HG03025 (cell line): ENCODE measurements at regions not wholly inside any gene's neighbourhood (a gene's known extent, or its start where the extent isn't known, plus 50 kb on each side); places are given as distances from the start of the nearest gene placed in this dataset.
"Not testable (repeated sequence)": the region's sequence is repeated elsewhere in the genome, so short reads cannot be mapped to it uniquely, and the experiment has no call there.

Source experiments
- ATAC-seq: cut with Tn5 transposase; IDR thresholded peaks from one replicate; pipeline ENCODE4 v1.9.1; 2021; ENCODE audit warnings: mild to moderate bottlenecking, moderate library complexity; ENCODE audit not compliant: unreplicated experiment, low FRiP score

- ATAC-seq, result not testable (repeated sequence)
Observed at GRCh38 chr5:96184510-96184909, 222.9 kb upstream of the ELL2 start.

- no peak for ATAC-seq
Observed at GRCh38 chr5:96180684-96181435, 219.2 kb upstream of the ELL2 start.

- no peak for ATAC-seq
Observed at GRCh38 chr5:96177303-96177869, 215.7 kb upstream of the ELL2 start.

GRCh38 chr5:96176022-96176421 lies 214.4 kb upstream of the ELL2 start:
- ATAC-seq, result no peak

GRCh38 chr5:96175090-96175489 lies 213.4 kb upstream of the ELL2 start:
- ATAC-seq, result no peak

- no peak for ATAC-seq
Observed at GRCh38 chr5:96173366-96173765, 211.7 kb upstream of the ELL2 start.

GRCh38 chr5:96172436-96172835 lies 210.8 kb upstream of the ELL2 start:
- no peak for ATAC-seq

GRCh38 chr5:96171973-96172372 lies 210.3 kb upstream of the ELL2 start:
- not testable (repeated sequence) for ATAC-seq

GRCh38 chr5:96170481-96171125 lies 209.0 kb upstream of the ELL2 start:
- ATAC-seq, result not testable (repeated sequence)

GRCh38 chr5:96168833-96169232 lies 207.2 kb upstream of the ELL2 start:
- ATAC-seq, result not testable (repeated sequence)

GRCh38 chr5:96159043-96159442 lies 197.4 kb upstream of the ELL2 start:
- no peak for ATAC-seq

GRCh38 chr5:96157841-96158291 lies 196.2 kb upstream of the ELL2 start:
- no peak for ATAC-seq

- no peak for ATAC-seq
Observed at GRCh38 chr5:96157077-96157780, 195.6 kb upstream of the ELL2 start.

GRCh38 chr5:96155147-96155546 lies 193.5 kb upstream of the ELL2 start:
- ATAC-seq, result no peak

GRCh38 chr5:96151891-96152290 lies 190.2 kb upstream of the ELL2 start:
- ATAC-seq, result no peak

GRCh38 chr5:96150007-96150406 lies 188.4 kb upstream of the ELL2 start:
- ATAC-seq, result no peak

GRCh38 chr5:96149546-96149945 lies 187.9 kb upstream of the ELL2 start:
- ATAC-seq, result no peak

- no peak for ATAC-seq
Observed at GRCh38 chr5:96149021-96149420, 187.4 kb upstream of the ELL2 start.

- ATAC-seq, result no peak
Observed at GRCh38 chr5:96148376-96148775, 186.7 kb upstream of the ELL2 start.

GRCh38 chr5:96147866-96148265 lies 186.2 kb upstream of the ELL2 start:
- ATAC-seq, result no peak

- ATAC-seq, result peak; percentile 63
Observed at GRCh38 chr5:96146675-96147074, 185.0 kb upstream of the ELL2 start.
